ENCODE measurements at regions not wholly inside any gene's neighbourhood (a gene's known extent, or its start where the extent isn't known, plus 50 kb on each side); places are given as distances from the start of the nearest gene placed in this dataset.

DNA sequence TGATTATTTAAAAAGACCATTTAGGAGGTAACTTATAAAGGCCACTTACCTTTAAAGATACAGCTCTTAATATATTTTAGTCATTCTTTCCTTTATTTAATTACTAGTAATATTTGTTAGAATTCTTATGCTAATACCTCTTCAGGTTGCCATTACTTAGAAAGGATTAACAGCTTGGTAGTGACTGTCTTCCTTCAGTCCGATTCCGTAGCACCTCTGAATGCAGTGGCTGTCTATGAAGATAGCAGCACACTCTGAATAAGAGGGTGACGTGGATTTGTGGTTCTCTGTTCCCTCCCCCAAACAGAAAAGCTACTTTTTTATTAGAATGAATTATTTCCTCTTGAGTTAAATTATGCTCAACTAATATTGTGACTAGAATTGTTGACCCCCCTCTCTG is 92.6 kb upstream of the TENM3 start:
- ATAC-seq (ENCODE audit: low read depth) (no peak), DNase-seq (no peak)
- Histone ChIP-seq H3K14ac (replicated peaks; ENCODE audit: low read depth, low read length) (no peak overlapping the region), H3K9me1 (ENCODE audit: insufficient read depth, low read length) (no peaks in the 10 kb centered on the region), H3K4ac (ENCODE audit: low read depth, low read length) (no peak overlapping the region), H4K20me1 (ENCODE audit: insufficient read depth, low read length) (no peaks in the 10 kb centered on the region), H3K4me3 (ENCODE audit: insufficient read depth, low read depth, low read length) (no peak overlapping the region), H2BK5ac (ENCODE audit: low read depth, low read length, poor library complexity, severe bottlenecking) (no peak overlapping the region), H2AFZ (replicated peaks; ENCODE audit: low read length, poor library complexity) (no peak overlapping the region), H3K4me1 (ENCODE audit: control insufficient read depth, insufficient read depth, low read length) (no peaks in the 10 kb centered on the region), H3K56ac (ENCODE audit: extremely low read depth, insufficient read depth, low read length) (no peak overlapping the region), H3K4me2 (ENCODE audit: low read depth, low read length) (no peak overlapping the region), H2AK9ac (replicated peaks; ENCODE audit: low read depth, low read length, poor library complexity) (no peak overlapping the region), H3K27ac (ENCODE audit: insufficient read depth, low read length) (no peak overlapping the region), H3K9ac (ENCODE audit: low read depth, low read length) (no peak overlapping the region), H4K8ac (ENCODE audit: low read depth in 2 of 2, low read length in 2 of 2) (no peak overlapping the region), H3K9me3 (ENCODE audit: control insufficient read depth, insufficient read depth, low read length) (no peaks in the 10 kb centered on the region), H3K36me3 (ENCODE audit: control insufficient read depth, insufficient read depth, low read length) (no peaks in the 10 kb centered on the region), H2BK120ac (ENCODE audit: low read depth, low read length) (no peak overlapping the region), H3K79me1 (ENCODE audit: low read depth in 1 of 2, low read length in 2 of 2) (peaks cover 0 to 2% of the 10 kb centered on the region in 2 experiments; a peak in 3 of 4 replicates), H3K18ac (ENCODE audit: low read depth, low read length) (no peak overlapping the region), H2BK20ac (ENCODE audit: low read depth, low read length) (no peak overlapping the region), H4K91ac (ENCODE audit: insufficient read depth, low read depth, low read length) (no peak overlapping the region), H3K27me3 (ENCODE audit: control insufficient read depth, insufficient read depth, low read length) (no peaks in the 10 kb centered on the region), H3K23ac (ENCODE audit: low read depth, low read length) (no peak overlapping the region), H2BK15ac (ENCODE audit: low read depth, low read length) (no peak overlapping the region), H4K5ac (ENCODE audit: low read depth, low read length) (no peak overlapping the region), H2AK5ac (ENCODE audit: low read depth, low read length) (no peak overlapping the region)
- ChIA-PET CTCF (interaction anchor here (0.5 kb wide), 1 partner anchor 10 kb away, joined by 3 read pairs; no protein-coding TSS in a partner anchor), POLR2A (ENCODE audit: unreplicated experiment) (no interaction called here)
- TF ChIP-seq CHD1 (IDR thresholded peaks at IDR 0.05; ENCODE audit: low read depth, low read length), result no peak
- TF ChIP-seq FOS (IDR thresholded peaks at IDR 0.05; ENCODE audit: low read depth, low read length), result no peak
- TF ChIP-seq RFX5 (IDR thresholded peaks at IDR 0.05; ENCODE audit: low read depth, low read length), result no peak
- TF ChIP-seq MXI1 (IDR thresholded peaks at IDR 0.05; ENCODE audit: borderline replicate concordance, low read depth, low read length), result no peak
- no peak for TF ChIP-seq BHLHE40 (IDR thresholded peaks at IDR 0.05; ENCODE audit: low read depth, low read length)
- TF ChIP-seq, protein P1, sequence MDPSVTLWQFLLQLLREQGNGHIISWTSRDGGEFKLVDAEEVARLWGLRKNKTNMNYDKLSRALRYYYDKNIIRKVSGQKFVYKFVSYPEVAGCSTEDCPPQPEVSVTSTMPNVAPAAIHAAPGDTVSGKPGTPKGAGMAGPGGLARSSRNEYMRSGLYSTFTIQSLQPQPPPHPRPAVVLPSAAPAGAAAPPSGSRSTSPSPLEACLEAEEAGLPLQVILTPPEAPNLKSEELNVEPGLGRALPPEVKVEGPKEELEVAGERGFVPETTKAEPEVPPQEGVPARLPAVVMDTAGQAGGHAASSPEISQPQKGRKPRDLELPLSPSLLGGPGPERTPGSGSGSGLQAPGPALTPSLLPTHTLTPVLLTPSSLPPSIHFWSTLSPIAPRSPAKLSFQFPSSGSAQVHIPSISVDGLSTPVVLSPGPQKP (IDR thresholded peaks at IDR 0.05; ENCODE audit: borderline replicate concordance, low read depth, low read length), result no peak
- TF ChIP-seq, protein P2, sequence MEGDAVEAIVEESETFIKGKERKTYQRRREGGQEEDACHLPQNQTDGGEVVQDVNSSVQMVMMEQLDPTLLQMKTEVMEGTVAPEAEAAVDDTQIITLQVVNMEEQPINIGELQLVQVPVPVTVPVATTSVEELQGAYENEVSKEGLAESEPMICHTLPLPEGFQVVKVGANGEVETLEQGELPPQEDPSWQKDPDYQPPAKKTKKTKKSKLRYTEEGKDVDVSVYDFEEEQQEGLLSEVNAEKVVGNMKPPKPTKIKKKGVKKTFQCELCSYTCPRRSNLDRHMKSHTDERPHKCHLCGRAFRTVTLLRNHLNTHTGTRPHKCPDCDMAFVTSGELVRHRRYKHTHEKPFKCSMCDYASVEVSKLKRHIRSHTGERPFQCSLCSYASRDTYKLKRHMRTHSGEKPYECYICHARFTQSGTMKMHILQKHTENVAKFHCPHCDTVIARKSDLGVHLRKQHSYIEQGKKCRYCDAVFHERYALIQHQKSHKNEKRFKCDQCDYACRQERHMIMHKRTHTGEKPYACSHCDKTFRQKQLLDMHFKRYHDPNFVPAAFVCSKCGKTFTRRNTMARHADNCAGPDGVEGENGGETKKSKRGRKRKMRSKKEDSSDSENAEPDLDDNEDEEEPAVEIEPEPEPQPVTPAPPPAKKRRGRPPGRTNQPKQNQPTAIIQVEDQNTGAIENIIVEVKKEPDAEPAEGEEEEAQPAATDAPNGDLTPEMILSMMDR (conservative IDR thresholded peaks at IDR 0.05; ENCODE audit: low read depth, low read length), result no peak
- no peak for TF ChIP-seq RCOR1 (IDR thresholded peaks at IDR 0.05; ENCODE audit: insufficient replicate concordance, low read length)
- TF ChIP-seq, protein P3, sequence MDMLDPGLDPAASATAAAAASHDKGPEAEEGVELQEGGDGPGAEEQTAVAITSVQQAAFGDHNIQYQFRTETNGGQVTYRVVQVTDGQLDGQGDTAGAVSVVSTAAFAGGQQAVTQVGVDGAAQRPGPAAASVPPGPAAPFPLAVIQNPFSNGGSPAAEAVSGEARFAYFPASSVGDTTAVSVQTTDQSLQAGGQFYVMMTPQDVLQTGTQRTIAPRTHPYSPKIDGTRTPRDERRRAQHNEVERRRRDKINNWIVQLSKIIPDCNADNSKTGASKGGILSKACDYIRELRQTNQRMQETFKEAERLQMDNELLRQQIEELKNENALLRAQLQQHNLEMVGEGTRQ (IDR thresholded peaks at IDR 0.05; ENCODE audit: low read depth, low read length), result no peak
- no peak for TF ChIP-seq MAZ (IDR thresholded peaks at IDR 0.05; ENCODE audit: borderline replicate concordance, low read depth, low read length)
- no peak for TF ChIP-seq MAFK (IDR thresholded peaks at IDR 0.05; ENCODE audit: low read depth, low read length)
- no peak for TF ChIP-seq CEBPB (IDR thresholded peaks at IDR 0.05; ENCODE audit: low read depth, low read length)
- TF ChIP-seq POLR2A (IDR thresholded peaks at IDR 0.05; ENCODE audit: low read depth, low read length), result no peak
- TF ChIP-seq RAD21 (IDR thresholded peaks at IDR 0.05; ENCODE audit: low read length), result no peak
- TF ChIP-seq NFE2L2 (IDR thresholded peaks at IDR 0.05; ENCODE audit: low read depth, low read length), result no peak
- no peak for TF ChIP-seq SMC3 (IDR thresholded peaks at IDR 0.05; ENCODE audit: low read depth, low read length)
- intact Hi-C loops (cut with micrococcal nuclease) (no loop called here), dilution Hi-C loops (cut with HindIII; ENCODE audit: low sequenced_read_pairs, unreplicated experiment) (no loop called here), in situ Hi-C loops (cut with MboI; ENCODE audit: low sequenced_read_pairs) (no loop called here)
- no CpG with 5 or more reads among the region's 3 CpGs for WGBS, 2 experiments (ENCODE audit: extremely low coverage in 2 of 2, insufficient read length in 1 of 2)
- no TSS peak for BruUV-seq (replicated peaks)

All from IMR-90 (cell line).